ENCODE measurements at regions not wholly inside any gene's neighbourhood (a gene's known extent, or its start where the extent isn't known, plus 50 kb on each side); places are given as distances from the start of the nearest gene placed in this dataset.

- no peaks in the 10 kb centered on the region for H3K36me3 Mint-ChIP-seq (ENCODE audit: insufficient read depth in 2 of 2)
- no peaks in the 10 kb centered on the region for H3K27me3 Mint-ChIP-seq (ENCODE audit: low read depth)
- H3K4me1 Mint-ChIP-seq (ENCODE audit: low read depth), result no peaks in the 10 kb centered on the region
- H3K27ac Mint-ChIP-seq, result no peak overlapping the region
- H3K9me3 Mint-ChIP-seq, result peaks cover 0 to under 1% of the 10 kb centered on the region in 2 donors
- DNase-seq (no peak), ATAC-seq (replicated peaks in 1 of 2) (no peak)
- H3K4me3 Mint-ChIP-seq, result no peak overlapping the region
Measured at GRCh38 chr14:101478096-101478495, 83.2 kb upstream of the DIO3 start.

- Mint-ChIP-seq H3K27me3 (ENCODE audit: low read depth) (peaks cover 3% of the 10 kb centered on the region), H3K4me1 (ENCODE audit: low read depth) (no peaks in the 10 kb centered on the region), H3K4me3 (no peak overlapping the region), H3K36me3 (ENCODE audit: insufficient read depth in 2 of 2) (peaks cover 0 to 2% of the 10 kb centered on the region in 2 donors), H3K9me3 (peaks cover 0 to 5% of the 10 kb centered on the region in 2 donors), H3K27ac (no peak overlapping the region)
- ATAC-seq (replicated peaks in 1 of 2), result no peak
- no peak for DNase-seq
Measured at GRCh38 chr14:101478796-101479410, 82.4 kb upstream of the DIO3 start.

- no peak for DNase-seq
- Mint-ChIP-seq H3K4me3 (no peak overlapping the region), H3K9me3 (peaks cover 0 to 7% of the 10 kb centered on the region in 2 donors), H3K27ac (no peak overlapping the region), H3K4me1 (ENCODE audit: low read depth) (no peaks in the 10 kb centered on the region), H3K27me3 (ENCODE audit: low read depth) (peaks cover 8% of the 10 kb centered on the region), H3K36me3 (ENCODE audit: insufficient read depth in 2 of 2) (peaks cover 0 to 2% of the 10 kb centered on the region in 2 donors)
- no peak for ATAC-seq (replicated peaks in 1 of 2)
Measured at GRCh38 chr14:101480022-101480746, 81.1 kb upstream of the DIO3 start.

- Mint-ChIP-seq H3K36me3 (ENCODE audit: insufficient read depth in 2 of 2) (peaks cover 0 to 5% of the 10 kb centered on the region in 2 donors), H3K27me3 (ENCODE audit: low read depth) (peaks cover 8% of the 10 kb centered on the region), H3K4me1 (ENCODE audit: low read depth) (no peaks in the 10 kb centered on the region), H3K4me3 (no peak overlapping the region), H3K9me3 (peaks cover 0 to 10% of the 10 kb centered on the region in 2 donors), H3K27ac (no peak overlapping the region)
- ATAC-seq (replicated peaks in 1 of 2) (no peak), DNase-seq (no peak)
Measured at GRCh38 chr14:101480747-101481530, 80.4 kb upstream of the DIO3 start.

GRCh38 chr14:101481557-101481956 lies 79.7 kb upstream of the DIO3 start:
- Mint-ChIP-seq H3K9me3 (peaks cover 0 to 10% of the 10 kb centered on the region in 2 donors), H3K4me1 (ENCODE audit: low read depth) (no peaks in the 10 kb centered on the region)
- ATAC-seq (replicated peaks in 1 of 2), result no peak

GRCh38 chr14:101482066-101482465 lies 79.2 kb upstream of the DIO3 start:
- Mint-ChIP-seq H3K27me3 (ENCODE audit: low read depth) (peaks cover 8% of the 10 kb centered on the region), H3K9me3 (peaks cover 1 to 10% of the 10 kb centered on the region in 2 donors), H3K27ac (no peak overlapping the region), H3K4me1 (ENCODE audit: low read depth) (no peaks in the 10 kb centered on the region), H3K4me3 (no peak overlapping the region), H3K36me3 (ENCODE audit: insufficient read depth in 2 of 2) (peaks cover 0 to 5% of the 10 kb centered on the region in 2 donors)
- no peak for DNase-seq
- ATAC-seq (replicated peaks in 1 of 2), result no peak

More at GRCh38 chr14:101481557-101481956, 79.7 kb upstream of the DIO3 start:
- H3K4me3 Mint-ChIP-seq, result no peak overlapping the region
- H3K27me3 Mint-ChIP-seq (ENCODE audit: low read depth), result peaks cover 8% of the 10 kb centered on the region
- DNase-seq, result no peak
- no peak overlapping the region for H3K27ac Mint-ChIP-seq
- H3K36me3 Mint-ChIP-seq (ENCODE audit: insufficient read depth in 2 of 2), result peaks cover 0 to 5% of the 10 kb centered on the region in 2 donors

GRCh38 chr14:101483829-101484228 lies 77.5 kb upstream of the DIO3 start:
- Mint-ChIP-seq H3K36me3 (ENCODE audit: insufficient read depth in 2 of 2) (peaks cover 1 to 5% of the 10 kb centered on the region in 2 donors), H3K27me3 (ENCODE audit: low read depth) (peaks cover 14% of the 10 kb centered on the region), H3K4me1 (ENCODE audit: low read depth) (no peaks in the 10 kb centered on the region), H3K9me3 (peaks cover 5 to 11% of the 10 kb centered on the region in 2 donors), H3K4me3 (no peak overlapping the region), H3K27ac (no peak overlapping the region)
- ATAC-seq (replicated peaks in 1 of 2) (no peak), DNase-seq (no peak)

- no peak for ATAC-seq (replicated peaks in 1 of 2)
- Mint-ChIP-seq H3K9me3 (peaks cover 4 to 5% of the 10 kb centered on the region in 2 donors), H3K4me3 (no peak overlapping the region), H3K36me3 (ENCODE audit: insufficient read depth in 2 of 2) (peaks cover 1 to 3% of the 10 kb centered on the region in 2 donors), H3K27ac (no peak overlapping the region), H3K27me3 (ENCODE audit: low read depth) (peaks cover 23% of the 10 kb centered on the region), H3K4me1 (ENCODE audit: low read depth) (no peaks in the 10 kb centered on the region)
- no peak for DNase-seq
Measured at GRCh38 chr14:101489092-101489760, 72.1 kb upstream of the DIO3 start.

GRCh38 chr14:101490771-101491170 lies 70.5 kb upstream of the DIO3 start:
- Mint-ChIP-seq H3K4me3 (no peak overlapping the region), H3K27me3 (ENCODE audit: low read depth) (peaks cover 22% of the 10 kb centered on the region), H3K4me1 (ENCODE audit: low read depth) (no peaks in the 10 kb centered on the region), H3K9me3 (peaks cover 3 to 5% of the 10 kb centered on the region in 2 donors), H3K27ac (no peak overlapping the region), H3K36me3 (ENCODE audit: insufficient read depth in 2 of 2) (peaks cover 1 to 2% of the 10 kb centered on the region in 2 donors)
- ATAC-seq (replicated peaks in 1 of 2) (no peak), DNase-seq (no peak)

GRCh38 chr14:101491841-101492240 lies 69.5 kb upstream of the DIO3 start:
- Mint-ChIP-seq H3K27ac (no peak overlapping the region), H3K4me1 (ENCODE audit: low read depth) (no peaks in the 10 kb centered on the region), H3K36me3 (ENCODE audit: insufficient read depth in 2 of 2) (peaks cover 0 to 1% of the 10 kb centered on the region in 2 donors), H3K9me3 (peaks cover 2 to 4% of the 10 kb centered on the region in 2 donors), H3K4me3 (no peak overlapping the region), H3K27me3 (ENCODE audit: low read depth) (peaks cover 22% of the 10 kb centered on the region)
- ATAC-seq (replicated peaks in 1 of 2) (no peak), DNase-seq (no peak)

- no peak for DNase-seq
- ATAC-seq (replicated peaks in 1 of 2), result no peak
- Mint-ChIP-seq H3K27ac (no peak overlapping the region), H3K27me3 (ENCODE audit: low read depth) (peaks cover 22% of the 10 kb centered on the region), H3K9me3 (peaks cover 2 to 4% of the 10 kb centered on the region in 2 donors), H3K36me3 (ENCODE audit: insufficient read depth in 2 of 2) (peaks cover 0 to 1% of the 10 kb centered on the region in 2 donors), H3K4me3 (no peak overlapping the region), H3K4me1 (ENCODE audit: low read depth) (no peaks in the 10 kb centered on the region)
Measured at GRCh38 chr14:101492716-101493115, 68.6 kb upstream of the DIO3 start.

- Mint-ChIP-seq H3K4me3 (no peak overlapping the region), H3K36me3 (ENCODE audit: insufficient read depth in 2 of 2) (no peaks in the 10 kb centered on the region), H3K27ac (no peak overlapping the region), H3K4me1 (ENCODE audit: low read depth) (no peaks in the 10 kb centered on the region), H3K27me3 (ENCODE audit: low read depth) (peaks cover 6% of the 10 kb centered on the region), H3K9me3 (no peaks in the 10 kb centered on the region)
- ATAC-seq (replicated peaks in 1 of 2), result no peak
- no peak for DNase-seq
Measured at GRCh38 chr14:101494826-101495225, 66.5 kb upstream of the DIO3 start.

- Mint-ChIP-seq H3K36me3 (ENCODE audit: insufficient read depth in 2 of 2) (no peaks in the 10 kb centered on the region), H3K27me3 (ENCODE audit: low read depth) (peaks cover 4% of the 10 kb centered on the region)
- DNase-seq, result no peak
Measured at GRCh38 chr14:101495284-101495683, 66.0 kb upstream of the DIO3 start.

More at GRCh38 chr14:101495284-101495683, 66.0 kb upstream of the DIO3 start:
- Mint-ChIP-seq H3K4me3 (no peak overlapping the region), H3K9me3 (no peaks in the 10 kb centered on the region), H3K27ac (no peak overlapping the region), H3K4me1 (ENCODE audit: low read depth) (no peaks in the 10 kb centered on the region)
- ATAC-seq (replicated peaks in 1 of 2), result no peak

All from activated T-cell treated with anti-CD3 and anti-CD28 coated beads, Interleukin-2, amount 50 U/mL, for 72 hours (primary cell).